Spleen (tissue), 11 donors: ENCODE measurements at regions not wholly inside any gene's neighbourhood (a gene's known extent, or its start where the extent isn't known, plus 50 kb on each side); places are given as distances from the start of the nearest gene placed in this dataset.

Experiments
- DNase-seq: peaks from one replicate; pipeline ENCODE4 v3.0.0-alpha.2; 2020
- H3K27ac ChIP-seq, 8 donors: fragments of 200-600 bp; sonication (generic) in 7 of 8; 1 replicate in 4 of 8; 2 replicates in 4 of 8; pipeline versions ENCODE4 v1.5.0 to v1.8.0; 2016 to 2021; ENCODE audit warnings: inconsistent platforms in 4 of 8, mild to moderate bottlenecking in 4 of 8, moderate library complexity in 1 of 8
- H3K27me3 ChIP-seq, 7 donors: fragments of 200-600 bp; sonication (generic) in 6 of 7; replicated peaks in 1 of 7; 1 replicate in 4 of 7; 2 replicates in 3 of 7; pipeline versions ENCODE4 v1.5.0 to v1.8.0; 2016 to 2021; ENCODE audit warnings: inconsistent platforms in 3 of 7, mild to moderate bottlenecking in 1 of 7
- H3K36me3 ChIP-seq, 6 donors: fragments of 200-600 bp; sonication (generic) in 5 of 6; 1 replicate in 4 of 6; 2 replicates in 2 of 6; pipeline versions ENCODE4 v1.5.0 to v1.8.0; 2016 to 2021; ENCODE audit warnings: inconsistent platforms in 2 of 6
- H3K4me1 ChIP-seq, 6 donors: fragments of 200-600 bp; sonication (generic) in 5 of 6; 1 replicate in 3 of 6; 2 replicates in 3 of 6; pipeline versions ENCODE4 v1.5.0 to v1.8.0; 2016 to 2021; ENCODE audit warnings: inconsistent platforms in 3 of 6
- H3K4me3 ChIP-seq, 8 donors: fragments of 200-600 bp; sonication (generic) in 7 of 8; 1 replicate in 4 of 8; 2 replicates in 4 of 8; pipeline versions ENCODE4 v1.5.0 to v1.8.0; 2016 to 2021; ENCODE audit warnings: inconsistent platforms in 4 of 8, mild to moderate bottlenecking in 4 of 8, moderate library complexity in 2 of 8
- H3K9me3 ChIP-seq, 8 donors: fragments of 200-600 bp; sonication (generic) in 7 of 8; 1 replicate in 4 of 8; 2 replicates in 4 of 8; pipeline versions ENCODE4 v1.5.0 to v1.8.0; 2016 to 2021; ENCODE audit warnings: inconsistent platforms in 4 of 8
- CTCF ChIP-seq, 11 experiments: fragments of 200-600 bp in 7 of 11; fragments of 450-650 bp in 4 of 11; sonication (generic) in 4 of 11; IDR thresholded peaks in 8 of 11; conservative IDR thresholded peaks in 3 of 11; 1 replicate in 7 of 11; 2 replicates in 4 of 11; pipeline versions ENCODE4 v1.4.0 to v1.8.0; 2016 to 2021; ENCODE audit warnings: antibody characterized with exemption in 11 of 11, inconsistent platforms in 4 of 11, mild to moderate bottlenecking in 1 of 11
- POLR2A ChIP-seq, 3 donors: fragments of 450-650 bp; IDR thresholded peaks; one replicate each; pipeline ENCODE4 v1.5.1; 2017; ENCODE audit warnings: antibody characterized with exemption in 3 of 3, mild to moderate bottlenecking in 1 of 3
- POLR2AphosphoS5 ChIP-seq, 3 donors: sonication (generic); formaldehyde crosslinking; IDR thresholded peaks; one replicate each; pipeline ENCODE4 v1.5.1; 2017; ENCODE audit warnings: antibody characterized with exemption in 3 of 3
- WGBS, 5 donors: extraction: QIAGEN DNeasy Blood & Tissue Kit in 3 of 5; methylation state at CpG; one replicate each; pipeline versions ENCODE4 v1.1.5 to v1.1.7; 2013 to 2018; 5-methylcytosine and 5-hydroxymethylcytosine counted together
- intact Hi-C: fragments of 100-400 bp; cut with DNase I; formaldehyde crosslinking; loops from one replicate; pipeline ENCODE4 v1.15.0; 2023; ENCODE audit warnings: low total_unique reads
- donor health status: healthy with polysubstance abuse.
- donor health status: DM: no; HTN: no; CAD: no; lungs with moderate emphysema.
- donor health status: DM: no; HTN: no; CAD: no.
- donor health status: Bipolar disorder and iron deficiency.
- donor health status: healthy.
- donor health status: DM: no; HTN: no; CAD: no.
- donor health status: DM: yes; HTN: yes; CAD: no.

GRCh38 chr7:45292481-45292880 is 134.9 kb downstream of the RAMP3 start:
- Histone ChIP-seq H3K36me3 (no peaks in the 10 kb centered on the region), H3K27ac (no peak overlapping the region), H3K27me3 (peaks cover 0 to 26% (median 0%) of the 10 kb centered on the region in 7 donors), H3K4me3 (no peak overlapping the region), H3K4me1 (no peaks in the 10 kb centered on the region), H3K9me3 (peaks cover 0 to 24% (median 19%) of the 10 kb centered on the region in 8 donors)
- intact Hi-C loops = no loop called here
- WGBS, 5 donors = 41 to 51% (median 44%) methylated on average over 4 of the region's 4 CpGs
- DNase-seq = no peak
- TF ChIP-seq POLR2AphosphoS5 (IDR thresholded peaks at IDR 0.05) = no peak
- TF ChIP-seq CTCF (IDR thresholded peaks at IDR 0.05 in 8 of 11, conservative IDR thresholded peaks at IDR 0.05 in 3 of 11) = no peak
- TF ChIP-seq POLR2A (IDR thresholded peaks at IDR 0.05) = no peak

GRCh38 chr7:45293295-45293942 is 135.8 kb downstream of the RAMP3 start:
- no peak for TF ChIP-seq POLR2AphosphoS5 (IDR thresholded peaks at IDR 0.05)
- no peak for TF ChIP-seq POLR2A (IDR thresholded peaks at IDR 0.05)
- TF ChIP-seq CTCF (IDR thresholded peaks at IDR 0.05 in 8 of 11, conservative IDR thresholded peaks at IDR 0.05 in 3 of 11) = no peak
- 86 to 94% (median 89%) methylated on average over 5 of the region's 5 CpGs for WGBS, 5 donors
- Histone ChIP-seq H3K27ac (no peak overlapping the region), H3K4me1 (no peaks in the 10 kb centered on the region), H3K27me3 (peaks cover 0 to 29% (median 0%) of the 10 kb centered on the region in 7 donors), H3K4me3 (no peak overlapping the region), H3K36me3 (no peaks in the 10 kb centered on the region), H3K9me3 (peaks cover 0 to 14% (median 12%) of the 10 kb centered on the region in 8 donors)
- no peak for DNase-seq
- intact Hi-C loops = no loop called here

- TF ChIP-seq POLR2A (IDR thresholded peaks at IDR 0.05) = no peak
- TF ChIP-seq CTCF (IDR thresholded peaks at IDR 0.05 in 8 of 11, conservative IDR thresholded peaks at IDR 0.05 in 3 of 11) = no peak
- no peak for TF ChIP-seq POLR2AphosphoS5 (IDR thresholded peaks at IDR 0.05)
- no peak for DNase-seq
- 77 to 88% (median 83%) methylated on average over 4 of the region's 4 CpGs for WGBS, 5 donors
- Histone ChIP-seq H3K27ac (no peak overlapping the region), H3K27me3 (peaks cover 0 to 40% (median 0%) of the 10 kb centered on the region in 7 donors), H3K4me3 (no peak overlapping the region), H3K4me1 (no peaks in the 10 kb centered on the region), H3K9me3 (peaks cover 0 to 3% (median under 1%) of the 10 kb centered on the region in 8 donors), H3K36me3 (no peaks in the 10 kb centered on the region)
- intact Hi-C loops = no loop called here
These were observed 137.0 kb downstream of the RAMP3 start for GRCh38 chr7:45294559-45294958.

DNA sequence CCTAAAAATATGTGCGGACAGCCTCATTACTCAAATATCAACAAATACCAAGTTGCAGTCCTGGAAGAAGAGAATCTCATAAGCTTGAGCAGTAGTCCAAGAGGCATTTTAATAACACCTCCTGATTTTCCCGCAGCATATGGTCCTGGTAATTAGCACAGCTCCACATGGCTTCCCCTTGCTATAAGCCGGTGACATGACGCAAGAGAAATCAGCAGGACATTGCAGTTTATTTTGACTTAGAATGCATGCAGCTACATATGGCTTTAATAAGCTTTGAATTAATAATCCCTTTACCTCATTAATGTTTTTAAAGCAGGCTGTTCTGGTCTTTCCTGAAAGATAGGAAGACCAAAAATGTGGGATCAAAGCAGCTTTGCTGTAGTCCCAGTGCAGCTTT is 137.6 kb downstream of the RAMP3 start:
- intact Hi-C loops = no loop called here
- no peak overlapping the region for H3K4me3 ChIP-seq
- no peak for DNase-seq
- H3K4me1 ChIP-seq = no peaks in the 10 kb centered on the region
- H3K36me3 ChIP-seq = no peaks in the 10 kb centered on the region
- no peak overlapping the region for H3K27ac ChIP-seq
- TF ChIP-seq CTCF (IDR thresholded peaks at IDR 0.05 in 8 of 11, conservative IDR thresholded peaks at IDR 0.05 in 3 of 11) = no peak
- no peak for TF ChIP-seq POLR2A (IDR thresholded peaks at IDR 0.05)
- peaks cover 0 to 2% (median 0%) of the 10 kb centered on the region in 8 donors for H3K9me3 ChIP-seq
- WGBS, 5 donors = 93 to 96% (median 94%) methylated on average over 4 of the region's 4 CpGs
- peaks cover 0 to 42% (median 0%) of the 10 kb centered on the region in 7 donors for H3K27me3 ChIP-seq
